Heart left ventricle (tissue), 13 donors: ENCODE measurements at regions not wholly inside any gene's neighbourhood (a gene's known extent, or its start where the extent isn't known, plus 50 kb on each side); places are given as distances from the start of the nearest gene placed in this dataset.

Source experiments
- POLR2A ChIP-seq, 2 donors: fragments of 450-650 bp; IDR thresholded peaks; one replicate each; pipeline ENCODE4 v1.6.1; 2017; ENCODE audit warnings: antibody characterized with exemption in 2 of 2, mild to moderate bottlenecking in 2 of 2, moderate library complexity in 2 of 2
- TF ChIP-seq, protein P1 (sequence below), 12 donors: fragments of 200-600 bp; sonication (generic) in 4 of 12; IDR thresholded peaks; one replicate each; pipeline versions ENCODE4 v1.5.0 to v1.8.0; 2018 to 2022; ENCODE audit warnings: antibody characterized with exemption in 12 of 12, mild to moderate bottlenecking in 5 of 12
- donor health status: ischemic (EF 13 %, LVEDD 7.1; RV severe dilation, severe dysfunction).
- donor health status: DM: no; HTN: yes; CAD: no.
- donor health status: DM: no; HTN: no; CAD: no.
- donor health status: ischemic (EF 25% LVEDD 6.9; RV normal size, moderate dysfunction).
- donor health status: ischemic (EF 25% LVEDD 5.7; RV mildly dilated, moderate dysfunction).
- donor health status: ischemic (EF 35%, LVEDD 5.7; RV mildly dilated, moderate dysfunction).
- donor health status: nonischemic (EF 11% LVEDD 7.7; RV severe dilation, severe dysfunction).
- donor health status: DM: yes; HTN: yes; CAD: no.
- donor health status: PGD.
- donor health status: ischemic (EF 29% LVEDD 5.4; RV normal size, mild dysfunction).
- donor health status: nonischemic (EF 23%, LVEDD 6.1; RV moderate dilation, normal function).

GRCh38 chr5:118098716-118099115 is 889.6 kb downstream of the DTWD2 start:
- TF ChIP-seq, protein P1, sequence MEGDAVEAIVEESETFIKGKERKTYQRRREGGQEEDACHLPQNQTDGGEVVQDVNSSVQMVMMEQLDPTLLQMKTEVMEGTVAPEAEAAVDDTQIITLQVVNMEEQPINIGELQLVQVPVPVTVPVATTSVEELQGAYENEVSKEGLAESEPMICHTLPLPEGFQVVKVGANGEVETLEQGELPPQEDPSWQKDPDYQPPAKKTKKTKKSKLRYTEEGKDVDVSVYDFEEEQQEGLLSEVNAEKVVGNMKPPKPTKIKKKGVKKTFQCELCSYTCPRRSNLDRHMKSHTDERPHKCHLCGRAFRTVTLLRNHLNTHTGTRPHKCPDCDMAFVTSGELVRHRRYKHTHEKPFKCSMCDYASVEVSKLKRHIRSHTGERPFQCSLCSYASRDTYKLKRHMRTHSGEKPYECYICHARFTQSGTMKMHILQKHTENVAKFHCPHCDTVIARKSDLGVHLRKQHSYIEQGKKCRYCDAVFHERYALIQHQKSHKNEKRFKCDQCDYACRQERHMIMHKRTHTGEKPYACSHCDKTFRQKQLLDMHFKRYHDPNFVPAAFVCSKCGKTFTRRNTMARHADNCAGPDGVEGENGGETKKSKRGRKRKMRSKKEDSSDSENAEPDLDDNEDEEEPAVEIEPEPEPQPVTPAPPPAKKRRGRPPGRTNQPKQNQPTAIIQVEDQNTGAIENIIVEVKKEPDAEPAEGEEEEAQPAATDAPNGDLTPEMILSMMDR (IDR thresholded peaks at IDR 0.05) = peak in 2 of 12 donors; percentile 7 to 14
- TF ChIP-seq POLR2A (IDR thresholded peaks at IDR 0.05) = no peak
